Inferior parietal cortex (tissue), 1 donor: ENCODE measurements at regions not wholly inside any gene's neighbourhood (a gene's known extent, or its start where the extent isn't known, plus 50 kb on each side); places are given as distances from the start of the nearest gene placed in this dataset.
A peak's percentile ranks its signal among the peaks of the same experiment; 100 is the strongest.
"Not testable (repeated sequence)": the region's sequence is repeated elsewhere in the genome, so short reads cannot be mapped to it uniquely, and the experiment has no call there.

ENCODE experiments used
- DNase-seq: peaks from one replicate; pipeline ENCODE4 v3.0.0-alpha.2; 2016; ENCODE audit errors: extremely low spot score

GRCh38 chr1:209106861-209107260 lies 476.7 kb upstream of the CAMK1G start:
- DNase-seq: no peak

DNA sequence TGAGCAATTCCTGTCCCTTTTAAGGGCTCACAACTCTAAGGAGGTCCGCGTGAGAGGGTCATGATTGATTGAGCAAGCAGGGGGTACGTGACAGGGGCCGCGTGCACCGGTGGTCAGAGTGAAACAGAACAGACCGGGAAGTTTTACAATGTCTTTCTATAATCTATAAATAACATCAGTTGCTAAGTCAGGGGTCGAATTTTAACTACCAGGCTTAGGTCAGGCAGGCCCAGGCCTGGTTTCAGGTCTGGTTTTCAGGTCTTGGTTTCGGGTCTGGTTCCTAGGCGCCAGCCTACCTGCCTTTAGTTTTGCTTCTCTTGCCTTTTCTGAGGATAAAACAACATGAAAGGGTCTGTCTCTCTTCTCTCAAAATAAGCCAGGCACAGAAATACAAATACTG lies 476.0 kb upstream of the CAMK1G start:
- no peak for DNase-seq

- no peak for DNase-seq
These were observed 474.3 kb upstream of the CAMK1G start for GRCh38 chr1:209109001-209109785.

GRCh38 chr1:209113521-209113920 lies 470.0 kb upstream of the CAMK1G start:
- no peak for DNase-seq

GRCh38 chr1:209116705-209117104 lies 466.8 kb upstream of the CAMK1G start:
- no peak for DNase-seq

DNA sequence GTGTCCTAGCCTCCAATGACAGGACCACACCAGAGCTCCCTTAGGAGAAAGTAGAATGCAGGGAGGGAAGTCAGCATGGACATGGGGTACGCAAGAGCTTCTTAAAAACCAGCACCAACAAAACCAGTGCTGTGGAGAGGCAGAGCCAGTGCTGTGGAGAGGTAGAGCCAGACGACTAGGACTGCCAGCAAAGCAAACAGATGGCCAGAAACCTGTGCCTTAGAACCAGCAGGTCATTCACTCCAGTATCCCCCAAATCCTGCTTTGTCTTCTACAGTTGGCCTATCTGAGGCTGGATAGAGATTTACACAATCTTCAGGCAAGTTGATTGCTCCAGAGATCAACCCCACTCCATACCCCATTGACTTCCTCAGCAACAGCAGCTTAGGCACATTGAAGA lies 459.9 kb upstream of the CAMK1G start:
- no peak for DNase-seq

- DNase-seq: not testable (repeated sequence)
These were observed 454.4 kb upstream of the CAMK1G start for GRCh38 chr1:209129091-209129490.

- no peak for DNase-seq
These were observed 452.6 kb upstream of the CAMK1G start for GRCh38 chr1:209130886-209131285.

GRCh38 chr1:209132736-209133467 lies 450.6 kb upstream of the CAMK1G start:
- DNase-seq: no peak

DNA sequence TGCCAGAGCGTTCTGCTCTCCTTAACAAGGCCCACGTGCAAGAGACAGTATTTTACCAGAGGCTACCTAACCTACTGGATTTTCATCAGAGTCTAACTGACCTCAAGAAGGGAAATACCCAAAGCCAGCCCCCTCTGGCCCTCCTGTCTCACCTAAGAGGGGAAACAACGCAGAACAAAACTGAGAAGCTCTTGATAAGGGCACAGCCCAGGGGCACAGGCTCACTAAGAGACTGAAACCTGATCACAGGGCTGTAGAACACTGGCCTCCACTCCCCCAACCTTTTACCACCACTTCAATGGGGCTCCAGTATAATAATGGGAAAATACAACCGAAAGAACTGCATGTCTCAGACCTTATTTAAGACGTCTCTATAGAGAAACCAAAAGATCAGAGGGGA lies 449.5 kb upstream of the CAMK1G start:
- DNase-seq: no peak

GRCh38 chr1:209143916-209144315 lies 439.6 kb upstream of the CAMK1G start:
- no peak for DNase-seq

DNA sequence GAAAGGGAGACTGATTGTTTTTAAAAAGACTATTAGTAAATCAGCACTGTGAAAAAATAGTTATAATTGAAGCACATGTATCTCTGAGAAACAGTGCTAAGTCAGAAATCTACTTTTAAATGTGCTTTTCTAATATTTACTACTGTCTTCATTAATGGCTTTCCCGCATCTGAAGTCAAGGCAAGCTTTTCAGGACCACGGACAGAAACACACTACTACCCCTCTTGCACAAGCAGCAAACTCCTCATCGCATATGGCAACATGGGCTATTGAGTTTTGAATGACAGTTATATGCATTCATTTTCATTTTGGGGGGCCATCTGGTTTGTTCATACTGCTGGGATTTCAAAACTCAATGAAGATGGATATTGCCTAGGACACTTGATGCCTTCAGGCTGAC lies 433.4 kb upstream of the CAMK1G start:
- DNase-seq: no peak

GRCh38 chr1:209153411-209153810 lies 430.1 kb upstream of the CAMK1G start:
- DNase-seq: no peak

DNA sequence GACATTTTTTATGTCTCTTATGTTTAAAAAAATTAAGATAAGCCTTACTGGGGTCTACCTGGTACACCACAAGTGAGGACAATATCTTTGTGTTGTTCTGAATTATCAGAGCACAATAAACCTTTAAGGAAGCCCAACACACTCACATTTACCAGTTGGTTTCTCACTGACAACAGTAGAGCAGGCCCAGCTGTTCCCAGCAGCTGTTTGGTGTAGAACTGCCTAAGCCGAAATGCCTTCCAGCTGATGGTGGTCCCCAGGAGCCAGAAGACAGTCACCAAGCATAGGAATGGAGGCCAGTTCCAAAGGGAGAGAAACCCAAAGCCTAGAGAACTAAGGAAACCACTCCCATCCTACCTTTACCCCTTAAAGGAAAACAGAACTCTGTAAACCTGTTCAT lies 428.6 kb upstream of the CAMK1G start:
- no peak for DNase-seq

GRCh38 chr1:209155546-209155945 lies 428.0 kb upstream of the CAMK1G start:
- DNase-seq: no peak

DNA sequence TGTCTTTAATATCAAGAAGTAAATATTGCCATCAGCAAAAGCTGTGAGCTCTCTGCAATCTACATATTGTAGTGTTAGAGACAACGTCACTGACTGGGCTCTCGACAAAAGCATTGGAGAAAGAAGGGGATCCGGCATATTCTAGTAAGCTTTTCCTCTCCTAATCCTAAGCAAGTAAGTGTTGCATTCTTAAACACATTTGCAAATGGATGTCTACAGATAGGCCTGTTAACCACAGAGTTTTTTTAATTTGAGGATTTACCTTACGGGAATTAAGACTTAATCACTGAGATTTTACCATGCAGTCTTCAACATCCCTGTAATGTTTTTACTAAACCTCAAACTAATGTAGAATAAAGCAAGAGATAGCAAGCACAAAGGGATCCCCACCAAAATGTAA lies 426.5 kb upstream of the CAMK1G start:
- DNase-seq: no peak

GRCh38 chr1:209157546-209158249 lies 425.8 kb upstream of the CAMK1G start:
- no peak for DNase-seq

GRCh38 chr1:209158851-209159250 lies 424.7 kb upstream of the CAMK1G start:
- DNase-seq: no peak

GRCh38 chr1:209160230-209160629 lies 423.3 kb upstream of the CAMK1G start:
- DNase-seq: no peak

DNA sequence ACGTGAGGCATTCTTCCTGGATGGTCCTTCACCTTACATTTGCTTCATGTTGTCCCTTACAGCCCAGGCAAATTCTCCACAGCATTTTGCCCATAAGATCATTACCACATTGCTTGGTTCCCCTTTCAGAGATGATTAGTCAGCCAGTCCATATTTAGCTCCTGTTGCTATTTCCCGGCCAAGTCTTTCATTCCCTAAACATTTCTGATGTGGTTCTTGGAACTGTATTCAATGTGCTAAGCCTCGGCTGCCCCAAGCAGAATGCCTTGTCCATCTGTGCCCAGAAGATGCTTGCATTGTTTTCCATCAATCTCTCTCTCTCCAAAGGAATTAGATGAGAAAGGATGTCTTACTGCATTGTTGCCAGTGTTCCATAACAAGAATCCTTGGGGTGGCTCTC lies 420.9 kb upstream of the CAMK1G start:
- peak; percentile 37 for DNase-seq

- DNase-seq: no peak
These were observed 415.3 kb upstream of the CAMK1G start for GRCh38 chr1:209168204-209168603.

- no peak for DNase-seq
These were observed 412.4 kb upstream of the CAMK1G start for GRCh38 chr1:209171151-209171550.

GRCh38 chr1:209172286-209172685 lies 411.2 kb upstream of the CAMK1G start:
- DNase-seq: no peak
